T-helper 1 cell (primary cell): ENCODE measurements at regions not wholly inside any gene's neighbourhood (a gene's known extent, or its start where the extent isn't known, plus 50 kb on each side); places are given as distances from the start of the nearest gene placed in this dataset.
"Not testable (repeated sequence)": the region's sequence is repeated elsewhere in the genome, so short reads cannot be mapped to it uniquely, and the experiment has no call there.

Experiments used
- DNase-seq, 5 donors: peaks; one replicate each; pipeline ENCODE4 v3.0.0-alpha.2; 2012 to 2020

DNA sequence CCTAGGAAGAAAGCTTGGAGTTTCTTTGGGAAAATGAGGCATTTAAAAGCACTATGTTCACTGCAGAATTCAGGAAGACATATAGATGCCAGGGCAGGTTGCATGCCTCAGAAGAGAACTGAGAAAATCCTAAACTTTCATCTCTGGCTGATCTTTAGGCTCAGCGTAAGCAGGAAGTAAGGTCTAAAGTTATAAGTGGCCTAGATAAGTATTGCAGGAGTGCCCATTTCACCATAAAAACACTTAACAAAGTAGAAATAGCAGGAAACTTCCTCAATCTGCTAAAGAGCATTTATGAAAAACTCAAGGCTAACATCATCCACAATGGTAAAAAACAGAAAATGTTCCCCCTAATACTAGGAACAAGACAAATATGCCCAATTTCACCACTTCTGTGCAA is 320.3 kb downstream of the BMP2 start:
- no peak for DNase-seq

DNA sequence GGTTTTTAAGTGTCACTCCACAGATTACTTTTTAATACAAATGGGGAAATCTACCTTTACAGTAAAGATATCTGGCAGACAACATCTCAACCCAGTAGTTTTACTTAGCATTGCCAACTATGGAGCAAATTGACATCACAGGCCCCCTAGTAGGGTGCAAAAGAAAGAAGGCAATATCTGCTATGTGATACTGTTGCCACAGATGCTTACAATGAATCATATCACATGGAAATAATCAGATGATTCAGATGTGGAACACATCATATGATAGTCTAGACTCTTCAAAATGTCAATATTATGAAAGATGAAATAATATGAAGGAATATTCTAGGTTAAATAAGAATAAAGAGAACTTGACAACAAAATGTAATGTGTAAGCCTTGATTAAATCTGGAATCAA is 322.5 kb downstream of the BMP2 start:
- DNase-seq = no peak

DNA sequence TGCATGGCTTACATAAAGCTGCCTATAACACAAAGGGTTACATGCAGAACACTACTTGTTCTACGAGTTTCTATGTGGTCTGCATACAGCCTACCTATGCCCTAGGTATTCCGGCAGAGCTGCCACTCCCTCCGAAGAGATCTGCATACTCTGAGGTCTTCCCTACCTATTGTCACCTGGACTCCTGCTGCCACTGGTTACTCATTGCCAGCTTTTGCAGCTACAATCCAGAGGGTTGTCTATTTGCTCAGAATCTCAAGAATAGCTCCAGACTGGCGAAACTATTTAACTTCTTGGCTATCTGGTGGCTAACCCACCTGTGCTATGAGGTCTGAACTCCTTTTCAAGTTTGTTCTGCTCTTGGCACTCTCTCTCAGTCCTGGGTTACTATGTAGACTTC is 323.3 kb downstream of the BMP2 start:
- DNase-seq = no peak

DNA sequence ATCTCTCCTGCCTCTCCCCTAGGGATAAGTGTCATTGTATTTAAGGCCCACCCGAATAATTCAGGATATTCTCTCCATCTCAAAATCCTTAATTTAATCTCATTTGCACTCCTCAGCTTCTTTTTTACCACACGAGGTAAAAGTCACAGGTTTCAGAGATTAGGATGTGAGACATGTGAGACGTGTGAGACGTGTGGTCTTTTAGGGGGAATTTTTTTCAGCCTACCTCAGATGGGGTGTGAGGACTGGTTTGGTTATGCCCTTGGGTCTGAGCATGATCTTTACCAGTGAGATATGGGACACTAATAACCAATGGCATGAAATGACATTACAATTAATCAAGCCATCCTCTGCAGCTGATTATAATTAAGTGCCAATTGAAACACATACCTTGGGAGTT is 324.2 kb downstream of the BMP2 start:
- DNase-seq = no peak

DNA sequence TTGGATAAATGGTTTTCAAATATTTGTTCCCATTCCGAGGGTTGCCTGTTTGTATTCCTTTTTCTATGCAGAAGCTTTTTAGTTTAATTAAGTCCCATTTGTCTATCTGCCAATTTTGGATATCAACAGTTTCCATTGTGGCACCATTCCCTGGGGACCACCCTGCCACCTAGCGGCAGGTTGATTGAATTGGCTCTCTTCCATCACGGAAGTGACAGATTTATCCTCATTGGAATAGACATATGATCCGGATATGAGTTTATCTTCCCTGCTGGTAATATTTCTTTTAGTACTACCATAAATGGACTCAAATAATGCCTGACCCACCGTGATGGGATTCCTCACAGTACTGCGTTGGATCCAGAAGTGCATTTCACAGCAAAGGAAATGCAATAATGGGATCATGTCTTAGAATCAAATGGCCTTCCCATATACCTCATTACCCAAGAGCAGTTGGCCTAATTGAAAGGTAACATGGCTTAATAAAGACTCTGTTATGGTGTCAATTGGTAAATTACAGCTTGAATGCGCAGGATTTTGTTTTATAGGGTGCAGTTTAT is 327.0 kb downstream of the BMP2 start:
- no peak for DNase-seq

DNA sequence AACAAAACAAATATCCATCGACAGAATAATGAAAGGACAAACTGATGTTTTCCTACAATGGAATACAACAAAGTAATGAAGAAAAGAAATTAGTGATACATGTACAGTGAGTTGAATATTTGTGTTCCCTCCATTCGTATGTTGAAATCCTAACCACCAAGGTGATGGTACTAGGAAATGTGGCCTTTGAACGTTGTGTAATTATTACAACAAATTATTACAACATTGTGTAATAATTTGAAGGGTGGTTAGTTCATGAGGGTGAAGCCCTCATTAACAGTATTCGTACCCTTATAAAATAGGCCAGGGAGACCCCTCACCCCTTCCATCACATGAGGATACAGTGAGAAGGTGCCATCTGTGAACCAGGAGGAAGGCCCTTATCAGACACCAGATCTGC is 339.4 kb downstream of the BMP2 start:
- no peak for DNase-seq

DNA sequence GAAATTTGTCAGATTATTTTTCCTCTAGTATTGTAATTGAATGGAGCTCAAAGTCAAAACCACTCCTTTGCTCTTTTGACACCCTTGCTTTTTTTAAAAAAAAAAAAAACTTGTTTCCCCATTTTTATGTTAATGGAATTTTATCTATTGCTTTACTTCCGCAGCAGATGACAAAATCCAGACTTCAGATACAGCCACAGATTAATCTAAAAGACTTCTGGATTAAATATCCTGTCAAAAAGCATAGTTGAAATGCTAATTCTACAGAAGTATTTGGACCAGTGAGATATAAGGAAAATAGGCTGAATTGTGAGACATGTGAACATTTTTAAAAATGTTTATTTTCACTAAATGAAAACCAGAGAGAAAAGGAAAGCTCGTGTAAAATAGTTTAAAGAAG is 341.4 kb downstream of the BMP2 start:
- no peak for DNase-seq

DNA sequence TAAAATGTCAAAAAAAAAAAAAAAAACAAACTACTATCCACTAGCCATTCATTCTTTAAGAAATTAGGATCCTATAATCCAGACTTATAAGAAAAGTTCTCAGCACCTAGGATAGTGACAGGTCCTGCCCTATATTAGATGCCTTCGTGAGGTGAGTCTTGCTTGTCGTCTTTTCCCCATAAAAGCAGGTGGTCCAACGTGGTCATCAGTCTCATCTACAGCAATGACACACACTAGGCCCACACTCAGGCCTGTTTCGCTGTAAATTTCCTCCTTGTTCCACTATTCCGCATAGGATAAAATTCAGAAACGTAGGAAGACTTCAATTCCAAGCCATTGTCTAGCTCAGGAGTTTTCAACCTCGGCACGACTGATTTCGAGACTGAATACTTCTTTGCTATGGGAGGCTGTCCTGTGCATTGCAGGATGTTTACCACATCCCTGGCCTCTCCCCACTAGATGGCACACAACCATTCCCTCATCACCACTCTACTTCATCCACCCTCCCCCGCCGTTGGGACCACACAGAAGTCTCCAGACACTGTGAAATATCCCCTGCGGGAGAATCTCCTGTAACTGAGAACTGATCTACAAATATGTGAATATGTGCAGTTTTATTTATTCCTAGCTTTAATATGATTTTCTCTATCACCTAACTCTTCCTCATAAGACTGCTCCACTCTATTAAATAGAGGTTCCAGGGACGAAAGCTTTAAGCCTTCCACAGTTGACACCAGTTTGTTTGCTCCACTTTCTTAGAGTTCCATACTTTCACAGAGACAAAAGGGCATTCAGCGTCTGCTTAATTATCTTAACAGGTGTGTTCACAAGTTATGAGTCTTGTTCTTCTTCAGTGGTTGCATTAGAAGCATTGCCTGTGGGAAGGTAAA is 346.3 kb downstream of the BMP2 start:
- no peak for DNase-seq

DNA sequence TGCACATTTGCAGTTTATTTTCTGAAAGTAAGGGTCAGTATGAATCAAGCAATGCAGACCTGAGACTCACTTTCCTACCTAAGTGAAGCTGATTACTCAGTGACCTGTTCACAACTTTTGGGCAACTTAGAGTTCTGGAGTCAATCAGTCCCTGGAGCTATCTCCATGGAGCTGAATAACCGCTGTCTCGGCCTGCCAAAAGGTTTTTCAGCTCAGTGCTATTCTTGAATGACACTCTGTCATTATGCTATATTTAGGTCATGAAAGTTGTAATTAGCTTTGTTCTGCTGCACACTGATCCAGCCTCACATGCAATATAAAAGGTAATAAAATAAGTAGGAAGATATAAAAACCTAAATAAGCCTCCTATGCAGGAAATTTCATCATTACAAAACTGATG is 356.0 kb downstream of the BMP2 start:
- no peak for DNase-seq

DNA sequence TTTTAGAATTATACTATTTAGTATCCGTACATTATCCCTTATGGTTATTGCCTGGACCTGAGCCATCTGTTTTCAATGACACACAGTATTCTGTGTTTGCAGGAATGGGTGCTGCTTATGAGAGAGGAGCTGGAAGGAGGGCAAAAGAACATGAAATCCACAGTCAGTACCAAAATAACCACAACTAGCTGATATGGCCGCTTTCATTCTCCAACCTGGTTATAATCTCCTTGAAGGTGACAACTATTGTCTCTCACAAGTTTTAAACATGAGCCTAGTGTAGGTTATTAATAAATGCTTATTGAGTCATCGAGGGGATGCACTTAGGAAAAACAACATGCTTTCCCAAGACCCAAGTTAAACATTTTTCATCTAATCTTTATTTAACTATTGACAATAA is 356.6 kb downstream of the BMP2 start:
- no peak for DNase-seq

DNA sequence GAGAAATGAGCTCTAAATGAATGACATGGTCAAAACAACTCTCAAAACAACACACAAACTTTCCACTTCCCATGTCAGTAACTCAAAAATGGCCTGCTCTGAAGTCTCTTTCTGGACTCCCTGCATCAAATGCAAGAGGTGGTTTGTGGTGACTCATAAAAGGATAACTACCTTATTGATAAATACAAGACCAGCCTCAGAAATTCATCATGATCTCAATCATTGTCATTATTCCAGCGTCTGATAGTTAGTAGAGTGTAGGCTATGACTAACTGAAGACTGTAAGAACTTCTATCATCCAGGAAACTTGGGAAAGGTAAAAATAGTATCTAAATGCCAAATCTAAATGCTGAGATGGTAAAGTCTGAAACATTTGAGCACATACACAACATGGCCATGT is 369.4 kb downstream of the BMP2 start:
- DNase-seq = no peak

DNA sequence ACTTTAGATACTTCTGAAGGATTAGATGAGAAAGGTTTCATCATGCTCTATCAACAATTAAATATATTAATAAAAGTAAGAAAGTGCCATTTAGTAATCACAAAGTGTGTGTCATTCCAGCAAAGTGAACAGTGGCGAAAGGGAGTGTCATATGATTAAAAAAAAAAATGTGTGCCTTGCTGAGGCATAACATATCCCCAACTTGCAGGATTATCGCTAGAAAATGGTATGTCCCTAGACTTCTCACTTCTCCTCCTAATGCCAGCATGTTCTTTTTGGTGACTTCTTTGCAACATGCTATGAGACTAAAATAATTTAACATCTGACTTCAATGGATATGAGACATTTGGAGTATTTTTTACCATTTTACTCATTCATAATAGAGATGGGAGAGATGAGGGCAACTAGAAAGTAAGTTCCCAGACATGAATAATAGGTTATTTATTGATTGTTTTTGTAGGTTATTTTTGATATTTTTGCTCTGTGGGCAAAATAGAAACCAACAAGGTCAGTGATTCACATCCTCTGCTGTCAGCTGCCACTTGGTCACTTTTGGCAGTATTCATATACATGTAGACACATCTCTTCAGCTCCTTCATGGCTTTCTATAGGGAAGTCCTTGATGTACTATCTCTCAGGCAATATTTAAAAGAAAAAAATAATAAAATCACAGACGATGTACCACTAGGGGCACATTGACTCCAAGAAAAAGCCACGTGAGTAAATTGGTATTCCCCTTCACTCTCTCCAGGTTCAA is 370.1 kb downstream of the BMP2 start:
- no peak for DNase-seq

DNA sequence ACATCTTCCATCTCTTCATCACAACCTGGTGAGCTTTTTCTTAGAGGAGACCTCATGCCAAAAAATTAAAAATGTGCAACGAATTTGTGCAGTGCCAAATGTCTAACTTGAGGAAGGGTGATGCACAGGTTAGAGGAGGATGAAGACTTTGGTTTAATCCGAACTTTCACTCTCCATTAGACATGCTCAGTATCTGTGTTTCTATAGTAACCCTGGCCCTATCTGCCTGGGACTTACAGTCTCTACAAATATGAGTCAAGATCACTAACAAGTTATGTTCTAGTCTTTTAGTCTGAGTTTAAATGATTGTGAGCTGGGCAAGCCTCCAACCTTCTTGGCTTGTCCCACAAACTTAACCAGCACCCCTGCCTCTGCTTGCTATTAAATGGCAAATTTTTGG is 377.0 kb downstream of the BMP2 start:
- DNase-seq = no peak

DNA sequence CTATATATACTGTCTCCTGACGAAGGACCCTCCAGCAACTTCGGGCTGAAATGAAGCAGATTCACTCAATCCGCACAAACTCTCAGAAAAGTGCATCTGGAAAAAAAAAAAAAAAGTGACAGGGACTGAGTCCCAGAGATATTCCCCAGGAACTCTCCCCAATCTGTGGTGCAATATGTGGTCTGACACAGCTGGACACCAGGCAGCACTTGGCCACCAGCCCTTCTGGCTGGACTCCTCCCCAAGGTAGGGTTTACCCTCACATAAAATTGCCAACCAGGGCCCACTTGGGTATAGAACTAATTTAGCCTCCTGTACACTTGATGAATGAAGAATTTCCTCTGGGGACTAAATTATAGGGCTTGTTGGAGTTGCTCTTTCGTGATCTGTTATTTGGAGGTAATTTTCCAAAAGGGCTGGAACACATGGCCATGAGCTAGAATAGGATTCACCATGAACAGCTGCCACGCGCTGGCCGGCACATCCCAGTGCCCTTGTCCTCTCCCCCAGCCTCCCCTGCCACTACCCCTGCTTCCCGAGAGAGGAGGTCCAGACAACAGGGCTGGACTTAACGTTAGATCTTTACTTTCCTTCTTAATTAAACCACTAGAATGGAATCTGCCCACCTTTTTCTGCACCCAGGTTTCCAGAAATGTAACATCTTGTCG is 379.2 kb downstream of the BMP2 start:
- no peak for DNase-seq

DNA sequence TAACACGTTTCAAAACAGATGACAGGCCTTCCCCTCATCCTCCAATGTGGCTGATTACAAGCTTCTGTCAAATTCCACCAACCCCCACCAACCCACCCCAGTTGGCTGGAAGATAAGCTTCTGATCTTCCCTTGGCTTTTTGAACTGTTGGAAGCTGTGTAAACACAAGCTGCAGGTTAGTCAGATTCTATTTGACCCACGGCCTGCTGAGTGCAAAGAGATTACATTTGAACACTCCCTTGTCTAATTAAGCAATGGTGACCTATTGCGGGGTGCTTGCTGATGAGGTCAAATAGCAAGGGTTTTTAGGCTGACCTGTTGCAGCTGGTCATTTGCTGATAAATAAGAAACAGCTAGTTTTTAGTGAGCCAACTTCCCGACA is 379.7 kb downstream of the BMP2 start:
- DNase-seq = no peak

DNA sequence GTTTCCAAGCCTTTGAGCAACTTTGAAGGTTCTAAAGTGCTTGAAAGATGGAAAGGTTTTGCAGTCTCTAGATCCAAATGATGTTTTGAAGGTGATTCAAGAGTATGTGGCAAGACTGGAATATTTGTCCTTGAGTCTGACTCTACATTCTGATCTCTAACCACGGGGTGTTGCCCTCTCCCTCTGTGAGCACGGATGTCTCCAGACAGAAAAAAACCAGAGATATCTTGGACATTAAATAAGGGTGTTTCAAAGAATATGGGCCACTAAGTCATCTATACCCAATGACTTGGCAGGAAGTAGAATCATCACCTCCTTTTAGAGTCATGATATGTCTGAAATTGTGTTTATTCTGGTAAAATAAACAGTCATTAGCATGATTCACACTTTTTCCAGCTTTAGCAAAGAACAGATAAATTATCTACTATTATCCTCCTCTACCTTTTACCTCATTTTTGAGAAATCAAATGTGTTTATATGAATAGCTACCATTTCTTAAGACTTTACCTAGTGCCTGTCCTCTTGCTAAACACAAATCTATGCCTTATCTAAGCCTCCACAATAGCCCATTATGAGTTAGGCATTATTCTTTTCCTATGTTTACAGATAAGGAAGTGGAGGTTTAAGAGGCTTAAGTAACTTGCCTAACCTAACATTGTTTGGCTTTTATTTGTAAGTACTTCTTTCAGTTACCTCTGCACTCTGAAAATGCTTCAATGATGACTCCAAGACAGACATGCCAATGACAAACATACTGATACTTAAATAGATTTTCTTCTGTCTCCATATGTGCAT is 384.4 kb downstream of the BMP2 start:
- no peak for DNase-seq

DNA sequence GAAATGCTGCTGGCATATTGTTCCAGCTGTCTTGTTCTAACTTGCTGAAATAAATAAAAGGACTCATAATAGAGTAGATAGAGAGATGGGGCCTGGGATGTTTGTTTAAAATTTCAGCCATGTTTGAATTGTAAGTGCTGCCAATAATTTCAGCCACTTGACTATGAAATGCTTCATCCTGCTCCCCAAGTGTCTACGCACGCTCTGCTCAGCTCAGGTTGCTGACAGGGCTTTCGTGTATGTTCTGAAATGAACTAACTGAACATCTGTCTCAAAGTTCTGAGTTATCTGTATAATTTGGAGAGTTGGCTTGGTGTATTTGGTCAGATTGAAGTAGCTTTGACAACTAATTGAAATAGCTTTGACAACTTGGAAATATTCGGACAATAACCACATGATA is 387.8 kb downstream of the BMP2 start:
- no peak for DNase-seq

DNA sequence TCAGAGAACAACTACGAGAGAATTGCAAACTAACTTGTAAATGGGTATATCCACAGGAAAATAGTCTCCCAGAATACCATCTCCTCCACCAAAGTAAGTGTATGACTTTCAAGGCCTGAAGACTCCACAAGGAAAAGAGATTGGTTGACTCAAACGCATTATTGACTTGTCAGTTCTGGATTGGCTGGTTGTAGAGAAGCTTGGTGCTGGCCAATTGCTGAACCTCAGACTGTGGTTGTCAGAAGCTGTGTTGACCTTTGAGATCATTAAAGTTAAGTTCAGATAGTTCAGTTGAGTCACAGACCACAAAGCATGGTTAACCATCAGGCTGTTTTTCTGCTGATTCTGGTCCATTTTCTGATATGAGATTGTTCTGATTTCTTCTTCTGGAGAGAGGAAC is 388.3 kb downstream of the BMP2 start:
- no peak for DNase-seq

DNA sequence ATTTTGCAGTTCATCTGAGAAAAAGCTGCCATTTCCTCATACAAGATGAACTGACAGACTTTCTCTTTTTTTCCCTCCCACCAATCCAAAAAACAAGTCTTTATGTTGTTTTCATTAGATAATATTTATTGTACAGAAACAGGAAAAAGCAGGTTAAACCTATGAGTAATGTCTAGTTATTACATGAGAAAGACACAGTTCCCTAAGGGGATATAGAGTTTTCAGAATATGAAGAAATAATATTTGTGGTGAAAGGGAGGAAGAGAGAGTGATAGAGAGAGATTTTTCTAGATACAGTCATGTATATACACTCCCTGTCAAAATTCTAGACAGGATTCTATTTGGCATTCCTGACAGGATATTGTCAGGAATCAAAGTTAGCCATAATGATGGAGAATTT is 392.4 kb downstream of the BMP2 start:
- DNase-seq = no peak

DNA sequence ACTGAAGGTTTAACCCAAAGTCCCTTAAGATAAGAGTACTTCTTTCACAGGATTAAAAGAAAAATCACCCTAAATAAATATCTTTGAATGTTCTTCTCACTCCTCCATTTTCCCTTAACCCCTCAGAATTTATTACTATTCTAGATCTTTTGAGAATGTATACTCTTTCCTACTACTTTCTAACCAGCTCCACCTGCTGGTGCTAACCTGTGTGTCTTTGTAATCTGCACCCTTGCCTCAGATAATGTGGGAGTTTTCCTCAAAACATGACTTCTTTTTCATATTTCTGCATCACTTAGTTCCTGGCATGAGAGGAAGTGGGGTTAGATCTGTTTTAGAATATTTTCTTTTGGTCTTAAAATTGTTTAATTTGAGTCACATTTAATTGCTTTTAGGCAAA is 394.2 kb downstream of the BMP2 start:
- no peak for DNase-seq

DNA sequence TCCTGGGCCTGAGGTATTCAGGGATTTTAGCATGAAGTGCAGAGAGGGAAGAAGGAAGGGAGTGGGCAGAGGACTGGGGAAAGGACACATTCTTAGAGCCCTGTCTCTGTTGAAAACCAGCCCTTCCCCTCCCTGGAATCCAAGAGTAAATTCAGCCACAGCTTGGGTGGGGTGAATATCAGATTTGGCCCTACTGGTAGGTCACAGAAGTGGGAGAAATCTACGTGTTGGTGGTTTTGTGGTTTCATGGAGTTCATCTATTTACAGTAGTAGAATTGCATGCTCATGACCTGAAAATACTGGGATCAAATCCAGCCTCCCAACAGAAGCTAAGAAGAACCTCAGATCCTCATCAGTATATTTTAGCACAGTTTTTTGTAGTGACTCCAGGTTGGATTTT is 404.4 kb downstream of the BMP2 start:
- no peak for DNase-seq

DNA sequence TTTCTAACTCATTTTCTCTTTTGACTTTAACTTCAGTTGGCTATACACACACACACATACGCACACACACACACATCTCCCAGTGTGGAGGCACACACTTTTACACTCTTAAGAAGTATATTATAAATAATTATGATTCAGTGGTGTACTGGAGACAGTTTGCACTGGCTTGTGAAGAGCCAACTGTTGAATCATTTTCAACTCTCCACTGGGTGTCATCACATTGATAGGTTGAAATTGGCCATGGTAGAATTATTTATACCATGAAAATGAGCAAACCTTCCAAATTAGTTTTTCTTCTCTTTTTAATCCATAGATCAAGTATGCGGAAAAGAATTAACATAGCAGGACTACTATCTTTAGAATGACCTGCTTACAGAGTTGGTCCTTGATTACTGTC is 407.1 kb downstream of the BMP2 start:
- no peak for DNase-seq

DNA sequence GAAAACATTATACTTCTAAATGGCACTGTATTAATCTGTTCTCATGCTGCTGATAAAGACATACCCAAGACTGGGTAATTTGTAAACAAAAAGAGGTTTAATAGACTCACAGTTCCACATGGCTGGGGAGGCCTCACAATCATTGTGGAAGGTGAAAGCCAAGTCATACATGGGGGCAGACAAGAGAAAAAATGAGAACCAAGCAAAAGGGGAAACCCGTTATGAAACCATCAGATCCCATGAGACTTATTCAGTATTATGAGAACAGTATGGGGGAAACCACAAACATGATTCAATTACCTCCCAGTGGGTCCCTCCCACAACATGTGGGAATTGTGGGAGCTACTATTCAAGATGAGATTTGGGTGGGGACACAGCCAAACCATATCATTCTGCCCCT is 408.3 kb downstream of the BMP2 start:
- DNase-seq = not testable (repeated sequence)
